ENCODE measurements at regions not wholly inside any gene's neighbourhood (a gene's known extent, or its start where the extent isn't known, plus 50 kb on each side); places are given as distances from the start of the nearest gene placed in this dataset.
"Not testable (repeated sequence)": the region's sequence is repeated elsewhere in the genome, so short reads cannot be mapped to it uniquely, and the experiment has no call there.

GRCh38 chr10:117784776-117785175 lies 242.2 kb downstream of the EMX2 start:
- DNase-seq (no peak), ATAC-seq (no peak)
- Mint-ChIP-seq H3K27me3 (peaks cover 16% of the 10 kb centered on the region), H3K27ac (no peak overlapping the region), H3K4me1 (no peaks in the 10 kb centered on the region), H3K4me3 (no peak overlapping the region), H3K36me3 (ENCODE audit: low read depth) (no peaks in the 10 kb centered on the region)
- H3K9me3 ChIP-seq (ENCODE audit: control insufficient read depth, low read length, poor library complexity, severe bottlenecking): no peaks in the 10 kb centered on the region

- Mint-ChIP-seq H3K27me3 (peaks cover 29% of the 10 kb centered on the region), H3K4me3 (no peak overlapping the region), H3K27ac (no peak overlapping the region), H3K36me3 (ENCODE audit: low read depth) (no peaks in the 10 kb centered on the region), H3K4me1 (no peaks in the 10 kb centered on the region)
- H3K9me3 ChIP-seq (ENCODE audit: control insufficient read depth, low read length, poor library complexity, severe bottlenecking): no peaks in the 10 kb centered on the region
- ATAC-seq: no peak
- no peak for DNase-seq
Measured at GRCh38 chr10:117788911-117789310, 246.4 kb downstream of the EMX2 start.

GRCh38 chr10:117790179-117790578 lies 247.6 kb downstream of the EMX2 start:
- no peak for DNase-seq
- Mint-ChIP-seq H3K4me3 (no peak overlapping the region), H3K4me1 (no peaks in the 10 kb centered on the region), H3K27ac (no peak overlapping the region), H3K36me3 (ENCODE audit: low read depth) (no peaks in the 10 kb centered on the region), H3K27me3 (peaks cover 35% of the 10 kb centered on the region)
- H3K9me3 ChIP-seq (ENCODE audit: control insufficient read depth, low read length, poor library complexity, severe bottlenecking): no peaks in the 10 kb centered on the region
- no peak for ATAC-seq

GRCh38 chr10:117790621-117791020 lies 248.1 kb downstream of the EMX2 start:
- H3K9me3 ChIP-seq (ENCODE audit: control insufficient read depth, low read length, poor library complexity, severe bottlenecking): no peaks in the 10 kb centered on the region
- ATAC-seq: no peak
- peaks cover 36% of the 10 kb centered on the region for H3K27me3 Mint-ChIP-seq
- H3K36me3 Mint-ChIP-seq (ENCODE audit: low read depth): no peaks in the 10 kb centered on the region
- no peaks in the 10 kb centered on the region for H3K4me1 Mint-ChIP-seq
- H3K4me3 Mint-ChIP-seq: no peak overlapping the region
- H3K27ac Mint-ChIP-seq: no peak overlapping the region
- no peak for DNase-seq

GRCh38 chr10:117792214-117792613 lies 249.7 kb downstream of the EMX2 start:
- Mint-ChIP-seq H3K36me3 (ENCODE audit: low read depth) (no peaks in the 10 kb centered on the region), H3K27me3 (peaks cover 31% of the 10 kb centered on the region), H3K4me3 (no peak overlapping the region), H3K4me1 (no peaks in the 10 kb centered on the region), H3K27ac (no peak overlapping the region)
- no peaks in the 10 kb centered on the region for H3K9me3 ChIP-seq (ENCODE audit: control insufficient read depth, low read length, poor library complexity, severe bottlenecking)
- DNase-seq: no peak
- ATAC-seq: no peak

- ATAC-seq: no peak
- H3K36me3 Mint-ChIP-seq (ENCODE audit: low read depth): no peaks in the 10 kb centered on the region
- no peaks in the 10 kb centered on the region for H3K4me1 Mint-ChIP-seq
- no peak overlapping the region for H3K4me3 Mint-ChIP-seq
- H3K27me3 Mint-ChIP-seq: peaks cover 25% of the 10 kb centered on the region
- DNase-seq: no peak
- H3K9me3 ChIP-seq (ENCODE audit: control insufficient read depth, low read length, poor library complexity, severe bottlenecking): no peaks in the 10 kb centered on the region
- no peak overlapping the region for H3K27ac Mint-ChIP-seq
Measured at GRCh38 chr10:117796130-117796745, 250.5 kb downstream of the RAB11FIP2 start.

- no peak overlapping the region for H3K27ac Mint-ChIP-seq
- ATAC-seq: no peak
- H3K4me1 Mint-ChIP-seq: no peaks in the 10 kb centered on the region
- H3K27me3 Mint-ChIP-seq: peaks cover 17% of the 10 kb centered on the region
- no peaks in the 10 kb centered on the region for H3K36me3 Mint-ChIP-seq (ENCODE audit: low read depth)
- H3K4me3 Mint-ChIP-seq: no peak overlapping the region
- no peaks in the 10 kb centered on the region for H3K9me3 ChIP-seq (ENCODE audit: control insufficient read depth, low read length, poor library complexity, severe bottlenecking)
- no peak for DNase-seq
Measured at GRCh38 chr10:117797296-117797695, 249.4 kb downstream of the RAB11FIP2 start.

- ATAC-seq: no peak
- Mint-ChIP-seq H3K36me3 (ENCODE audit: low read depth) (no peaks in the 10 kb centered on the region), H3K4me1 (no peaks in the 10 kb centered on the region), H3K27me3 (peaks cover 31% of the 10 kb centered on the region), H3K27ac (no peak overlapping the region), H3K4me3 (no peak overlapping the region)
- no peaks in the 10 kb centered on the region for H3K9me3 ChIP-seq (ENCODE audit: control insufficient read depth, low read length, poor library complexity, severe bottlenecking)
- DNase-seq: no peak
Measured at GRCh38 chr10:117801691-117802090, 245.1 kb downstream of the RAB11FIP2 start.

GRCh38 chr10:117804470-117805011 lies 242.2 kb downstream of the RAB11FIP2 start:
- H3K27me3 Mint-ChIP-seq: peaks cover 35% of the 10 kb centered on the region
- no peak for ATAC-seq
- H3K4me1 Mint-ChIP-seq: no peaks in the 10 kb centered on the region
- no peak for DNase-seq
- no peak overlapping the region for H3K4me3 Mint-ChIP-seq
- no peaks in the 10 kb centered on the region for H3K9me3 ChIP-seq (ENCODE audit: control insufficient read depth, low read length, poor library complexity, severe bottlenecking)
- H3K27ac Mint-ChIP-seq: no peak overlapping the region
- no peaks in the 10 kb centered on the region for H3K36me3 Mint-ChIP-seq (ENCODE audit: low read depth)

- ATAC-seq (no peak), DNase-seq (no peak)
- H3K4me3 Mint-ChIP-seq: no peak overlapping the region
- no peaks in the 10 kb centered on the region for H3K4me1 Mint-ChIP-seq
- H3K27ac Mint-ChIP-seq: no peak overlapping the region
- H3K9me3 ChIP-seq (ENCODE audit: control insufficient read depth, low read length, poor library complexity, severe bottlenecking): no peaks in the 10 kb centered on the region
- H3K27me3 Mint-ChIP-seq: peaks cover 35% of the 10 kb centered on the region
- H3K36me3 Mint-ChIP-seq (ENCODE audit: low read depth): no peaks in the 10 kb centered on the region
Measured at GRCh38 chr10:117805139-117805538, 241.6 kb downstream of the RAB11FIP2 start.

- H3K4me1 Mint-ChIP-seq: no peaks in the 10 kb centered on the region
- ATAC-seq: no peak
Measured at GRCh38 chr10:117807441-117807840, 239.3 kb downstream of the RAB11FIP2 start.

GRCh38 chr10:117815816-117816215 lies 230.9 kb downstream of the RAB11FIP2 start:
- not testable (repeated sequence) for H3K4me1 Mint-ChIP-seq; H3K27ac Mint-ChIP-seq; H3K36me3 Mint-ChIP-seq (ENCODE audit: low read depth); H3K9me3 ChIP-seq (ENCODE audit: control insufficient read depth, low read length, poor library complexity, severe bottlenecking); H3K4me3 Mint-ChIP-seq; ATAC-seq; DNase-seq
- H3K27me3 Mint-ChIP-seq: peaks cover 12% of the 10 kb centered on the region

More at GRCh38 chr10:117807441-117807840, 239.3 kb downstream of the RAB11FIP2 start:
- H3K9me3 ChIP-seq (ENCODE audit: control insufficient read depth, low read length, poor library complexity, severe bottlenecking): no peaks in the 10 kb centered on the region
- Mint-ChIP-seq H3K27me3 (peaks cover 35% of the 10 kb centered on the region), H3K27ac (no peak overlapping the region), H3K36me3 (ENCODE audit: low read depth) (peaks cover 2% of the 10 kb centered on the region), H3K4me3 (no peak overlapping the region)
- no peak for DNase-seq

- DNase-seq: no peak
- peaks cover 16% of the 10 kb centered on the region for H3K27me3 Mint-ChIP-seq
Measured at GRCh38 chr10:117817116-117817515, 229.6 kb downstream of the RAB11FIP2 start.

GRCh38 chr10:117818721-117819120 lies 228.0 kb downstream of the RAB11FIP2 start:
- H3K36me3 Mint-ChIP-seq (ENCODE audit: low read depth): no peaks in the 10 kb centered on the region

More at GRCh38 chr10:117817116-117817515, 229.6 kb downstream of the RAB11FIP2 start:
- peaks cover 3% of the 10 kb centered on the region for H3K36me3 Mint-ChIP-seq (ENCODE audit: low read depth)
- no peaks in the 10 kb centered on the region for H3K4me1 Mint-ChIP-seq
- no peaks in the 10 kb centered on the region for H3K9me3 ChIP-seq (ENCODE audit: control insufficient read depth, low read length, poor library complexity, severe bottlenecking)
- no peak overlapping the region for H3K4me3 Mint-ChIP-seq
- no peak overlapping the region for H3K27ac Mint-ChIP-seq
- no peak for ATAC-seq

More at GRCh38 chr10:117818721-117819120, 228.0 kb downstream of the RAB11FIP2 start:
- no peak for ATAC-seq
- peaks cover 16% of the 10 kb centered on the region for H3K27me3 Mint-ChIP-seq
- no peaks in the 10 kb centered on the region for H3K9me3 ChIP-seq (ENCODE audit: control insufficient read depth, low read length, poor library complexity, severe bottlenecking)
- no peak for DNase-seq
- no peak overlapping the region for H3K27ac Mint-ChIP-seq
- H3K4me3 Mint-ChIP-seq: no peak overlapping the region
- H3K4me1 Mint-ChIP-seq: no peaks in the 10 kb centered on the region

Measured in T-helper 17 cell (primary cell).